ENCODE measurements at regions not wholly inside any gene's neighbourhood (a gene's known extent, or its start where the extent isn't known, plus 50 kb on each side); places are given as distances from the start of the nearest gene placed in this dataset.

DNA sequence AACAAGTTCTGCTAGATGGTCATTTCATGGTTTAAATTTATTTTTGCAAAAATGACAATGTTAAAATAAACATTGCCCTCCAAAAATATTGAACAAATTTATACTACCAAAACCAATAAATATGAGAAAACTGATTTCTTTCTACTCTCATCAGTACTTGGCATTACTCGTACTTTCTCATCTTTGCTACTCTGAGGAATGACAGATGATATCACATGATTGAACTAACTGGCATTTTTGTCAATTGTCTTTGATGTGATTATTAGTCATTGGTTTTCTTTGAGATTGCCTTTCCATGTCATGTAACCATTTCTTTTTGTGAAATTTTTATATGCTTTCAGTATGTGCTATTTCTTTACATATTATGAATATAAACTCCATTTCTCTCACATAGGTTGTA lies 167.0 kb upstream of the ITGA4 start:
- CTCF ChIA-PET = no interaction called here
- intact Hi-C loops (cut with micrococcal nuclease; ENCODE audit: unreplicated experiment) = loop anchor here (10.0 kb wide), 1 partner anchor 155 kb away; no protein-coding TSS in a partner anchor
- Histone ChIP-seq H4K20me1 (ENCODE audit: insufficient read depth) (no peaks in the 10 kb centered on the region), H3K9me2 (ENCODE audit: insufficient read depth) (peaks cover 3% of the 10 kb centered on the region; the same call in 1 of the 2 replicates), H3K27me3 (ENCODE audit: insufficient read depth, low read depth) (no peaks in the 10 kb centered on the region), H2AFZ (no peak overlapping the region), H3K79me2 (ENCODE audit: low read depth) (no peaks in the 10 kb centered on the region), H3K9me3 (ENCODE audit: insufficient read depth, low read depth) (no peaks in the 10 kb centered on the region), H3K36me3 (ENCODE audit: low read depth) (no peaks in the 10 kb centered on the region), H3K4me3 (no peak overlapping the region), H3K4me1 (replicated peaks; ENCODE audit: insufficient read depth) (no peaks in the 10 kb centered on the region), H3K27ac (no peak overlapping the region), H3F3A (ENCODE audit: insufficient read depth, low read depth) (no peaks in the 10 kb centered on the region), H3K4me2 (no peak overlapping the region)
- no peak for DNase-seq
- POLR2A ChIA-PET (ENCODE audit: unreplicated experiment) = interaction anchor here (0.5 kb wide), 1 partner anchor 12 kb away, joined by 5 read pairs; no protein-coding TSS in a partner anchor
- TF ChIP-seq EZH2 (IDR thresholded peaks at IDR 0.05; ENCODE audit: low read depth) = no peak
- TF ChIP-seq, protein P1, sequence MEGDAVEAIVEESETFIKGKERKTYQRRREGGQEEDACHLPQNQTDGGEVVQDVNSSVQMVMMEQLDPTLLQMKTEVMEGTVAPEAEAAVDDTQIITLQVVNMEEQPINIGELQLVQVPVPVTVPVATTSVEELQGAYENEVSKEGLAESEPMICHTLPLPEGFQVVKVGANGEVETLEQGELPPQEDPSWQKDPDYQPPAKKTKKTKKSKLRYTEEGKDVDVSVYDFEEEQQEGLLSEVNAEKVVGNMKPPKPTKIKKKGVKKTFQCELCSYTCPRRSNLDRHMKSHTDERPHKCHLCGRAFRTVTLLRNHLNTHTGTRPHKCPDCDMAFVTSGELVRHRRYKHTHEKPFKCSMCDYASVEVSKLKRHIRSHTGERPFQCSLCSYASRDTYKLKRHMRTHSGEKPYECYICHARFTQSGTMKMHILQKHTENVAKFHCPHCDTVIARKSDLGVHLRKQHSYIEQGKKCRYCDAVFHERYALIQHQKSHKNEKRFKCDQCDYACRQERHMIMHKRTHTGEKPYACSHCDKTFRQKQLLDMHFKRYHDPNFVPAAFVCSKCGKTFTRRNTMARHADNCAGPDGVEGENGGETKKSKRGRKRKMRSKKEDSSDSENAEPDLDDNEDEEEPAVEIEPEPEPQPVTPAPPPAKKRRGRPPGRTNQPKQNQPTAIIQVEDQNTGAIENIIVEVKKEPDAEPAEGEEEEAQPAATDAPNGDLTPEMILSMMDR (conservative IDR thresholded peaks at IDR 0.05) = no peak
- BruUV-seq (replicated peaks) = no TSS peak

DNA sequence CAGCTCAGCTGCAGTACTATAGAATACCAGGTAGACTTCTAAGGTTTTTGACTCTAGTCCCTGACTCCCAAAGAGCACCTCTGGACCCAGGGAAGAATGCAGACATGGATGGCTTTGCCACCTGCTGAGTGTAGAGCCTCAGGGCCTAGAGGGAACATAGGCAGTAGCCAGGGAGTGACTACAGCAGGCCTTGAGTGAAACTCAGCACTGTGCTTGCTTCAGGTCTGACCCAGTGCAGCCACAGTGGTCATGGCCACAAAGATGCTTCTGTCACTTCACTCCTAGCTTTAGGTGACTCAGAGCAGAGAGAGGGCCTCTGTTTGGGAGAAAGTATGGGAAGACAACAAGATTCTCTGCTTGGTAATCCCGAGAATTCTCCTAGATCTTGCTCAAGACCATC lies 162.2 kb upstream of the ITGA4 start:
- no peak overlapping the region for H3K27ac ChIP-seq
- no TSS peak for BruUV-seq (replicated peaks)
- intact Hi-C loops (cut with micrococcal nuclease; ENCODE audit: unreplicated experiment) = loop anchor here (10.0 kb wide), 1 partner anchor 160 kb away; no protein-coding TSS in a partner anchor
- no peak overlapping the region for H3K4me3 ChIP-seq
- TF ChIP-seq, protein P1 (conservative IDR thresholded peaks at IDR 0.05) = no peak
- no peak for TF ChIP-seq EZH2 (IDR thresholded peaks at IDR 0.05; ENCODE audit: low read depth)
- no peaks in the 10 kb centered on the region for H4K20me1 ChIP-seq (ENCODE audit: insufficient read depth)
- no peaks in the 10 kb centered on the region for H3K4me1 ChIP-seq (replicated peaks; ENCODE audit: insufficient read depth)
- 0 out of 2 replicates have a peak, but pooled peaks cover 3% of the 10 kb centered on the region for H3K9me2 ChIP-seq (ENCODE audit: insufficient read depth)
- no peaks in the 10 kb centered on the region for H3F3A ChIP-seq (ENCODE audit: insufficient read depth, low read depth)
- no peak for DNase-seq
- no peak overlapping the region for H2AFZ ChIP-seq
- no peaks in the 10 kb centered on the region for H3K36me3 ChIP-seq (ENCODE audit: low read depth)
- no peaks in the 10 kb centered on the region for H3K79me2 ChIP-seq (ENCODE audit: low read depth)
- H3K4me2 ChIP-seq = no peak overlapping the region
- H3K27me3 ChIP-seq (ENCODE audit: insufficient read depth, low read depth) = no peaks in the 10 kb centered on the region
- CTCF ChIA-PET = no interaction called here
- H3K9me3 ChIP-seq (ENCODE audit: insufficient read depth, low read depth) = no peaks in the 10 kb centered on the region
- POLR2A ChIA-PET (ENCODE audit: unreplicated experiment) = no interaction called here

DNA sequence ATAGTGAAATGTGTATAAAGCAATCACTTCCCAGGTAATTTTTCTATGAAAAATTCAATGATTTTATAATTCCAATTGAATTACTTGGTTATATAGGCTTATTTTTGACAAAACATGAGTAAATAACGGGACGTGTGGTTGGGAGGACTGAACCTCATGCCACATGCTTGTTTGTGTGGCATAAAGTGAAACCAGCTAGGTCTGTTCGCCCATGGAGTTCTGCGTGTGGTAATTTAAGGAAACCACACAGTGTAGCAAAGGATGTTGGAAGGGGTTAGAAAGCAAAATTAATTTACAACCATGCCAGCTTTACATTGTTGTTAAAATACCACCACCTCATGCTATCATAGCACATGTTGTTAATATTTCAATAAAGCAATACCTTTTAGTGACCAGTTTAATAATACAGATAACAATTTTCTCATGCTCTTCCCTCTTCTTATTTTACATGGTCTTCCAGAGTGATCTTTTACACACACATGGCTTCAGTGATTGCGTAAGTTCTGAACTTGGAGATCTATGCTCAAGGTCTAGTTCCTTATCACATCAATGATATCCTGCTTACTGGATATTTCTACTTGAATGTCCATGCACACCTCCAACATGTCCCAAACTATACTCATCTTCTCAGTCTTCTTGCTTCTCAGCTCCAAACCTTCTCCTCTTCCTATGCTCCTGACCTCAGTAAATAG lies 156.4 kb upstream of the ITGA4 start:
- no peaks in the 10 kb centered on the region for H3K9me2 ChIP-seq (ENCODE audit: insufficient read depth)
- no peaks in the 10 kb centered on the region for H4K20me1 ChIP-seq (ENCODE audit: insufficient read depth)
- TF ChIP-seq EZH2 (IDR thresholded peaks at IDR 0.05; ENCODE audit: low read depth) = no peak
- TF ChIP-seq, protein P1 (conservative IDR thresholded peaks at IDR 0.05) = no peak
- ChIA-PET POLR2A (ENCODE audit: unreplicated experiment) (no interaction called here), CTCF (no interaction called here)
- H3K27ac ChIP-seq = no peak overlapping the region
- H2AFZ ChIP-seq = no peak overlapping the region
- no peaks in the 10 kb centered on the region for H3K27me3 ChIP-seq (ENCODE audit: insufficient read depth, low read depth)
- H3K36me3 ChIP-seq (ENCODE audit: low read depth) = no peaks in the 10 kb centered on the region
- intact Hi-C loops (cut with micrococcal nuclease; ENCODE audit: unreplicated experiment) = no loop called here
- no peaks in the 10 kb centered on the region for H3K79me2 ChIP-seq (ENCODE audit: low read depth)
- H3F3A ChIP-seq (ENCODE audit: insufficient read depth, low read depth) = no peaks in the 10 kb centered on the region
- H3K4me1 ChIP-seq (replicated peaks; ENCODE audit: insufficient read depth) = no peaks in the 10 kb centered on the region
- no peak overlapping the region for H3K4me3 ChIP-seq
- BruUV-seq (replicated peaks) = no TSS peak
- H3K4me2 ChIP-seq = no peak overlapping the region
- H3K9me3 ChIP-seq (ENCODE audit: insufficient read depth, low read depth) = no peaks in the 10 kb centered on the region
- no peak for DNase-seq
